Chondrocyte (in vitro differentiated cells): ENCODE measurements at regions not wholly inside any gene's neighbourhood (a gene's known extent, or its start where the extent isn't known, plus 50 kb on each side); places are given as distances from the start of the nearest gene placed in this dataset.

Source experiments
- DNase-seq: peaks from one replicate; pipeline ENCODE4 v3.0.0; 2021; ENCODE audit warnings: mixed read lengths, low spot score
- H3K27ac Mint-ChIP-seq: one replicate; pipeline ENCODE4 v1.8.0; 2021; ENCODE audit warnings: mild to moderate bottlenecking, moderate library complexity, mixed read lengths; ENCODE audit not compliant: unreplicated experiment
- H3K27me3 Mint-ChIP-seq: 2 replicates; pipeline ENCODE4 v1.8.0; 2021; ENCODE audit warnings: low read depth, mixed read lengths
- H3K36me3 Mint-ChIP-seq: 2 replicates; pipeline ENCODE4 v1.8.0; 2021; ENCODE audit warnings: low read depth, mixed read lengths
- H3K4me1 Mint-ChIP-seq: 2 replicates; pipeline ENCODE4 v1.8.0; 2021; ENCODE audit warnings: low read depth, mild to moderate bottlenecking, mixed read lengths
- H3K4me3 Mint-ChIP-seq: one replicate; pipeline ENCODE4 v1.8.0; 2021; ENCODE audit warnings: mild to moderate bottlenecking, moderate library complexity, mixed read lengths; ENCODE audit not compliant: unreplicated experiment
- H3K9me3 Mint-ChIP-seq: 2 replicates; pipeline ENCODE4 v1.8.0; 2021; ENCODE audit warnings: low read depth, mixed read lengths
- TF ChIP-seq, protein P1 (sequence below): fragments of 200-600 bp; sonication (generic); IDR thresholded peaks from 2 replicates; pipeline ENCODE4 v1.5.0; 2021; ENCODE audit warnings: antibody characterized with exemption, mild to moderate bottlenecking, moderate library complexity

DNA sequence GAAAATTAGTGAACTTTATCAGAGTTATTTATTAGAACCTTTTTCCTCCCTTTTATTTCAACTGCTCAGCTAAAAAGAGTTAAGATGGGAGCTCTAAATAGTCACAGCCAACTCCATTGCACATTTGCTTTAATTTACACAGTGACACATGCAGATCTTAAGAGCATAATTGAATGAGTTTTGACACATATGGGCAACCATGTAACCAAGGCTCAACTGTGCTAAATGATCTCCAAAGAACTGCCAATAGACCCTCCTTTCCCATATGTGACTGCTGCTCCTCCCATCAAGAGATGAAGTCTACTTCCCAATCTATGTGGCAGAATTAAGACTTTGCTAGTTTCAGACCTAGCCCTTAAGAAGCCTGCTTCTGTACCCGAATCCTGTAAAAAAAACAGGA is 960.0 kb downstream of the BCL11B start:
- Mint-ChIP-seq H3K27ac (no peak overlapping the region), H3K9me3 (peaks cover 9% of the 10 kb centered on the region), H3K4me1 (no peaks in the 10 kb centered on the region), H3K4me3 (no peak overlapping the region), H3K27me3 (no peaks in the 10 kb centered on the region), H3K36me3 (no peaks in the 10 kb centered on the region)
- TF ChIP-seq, protein P1, sequence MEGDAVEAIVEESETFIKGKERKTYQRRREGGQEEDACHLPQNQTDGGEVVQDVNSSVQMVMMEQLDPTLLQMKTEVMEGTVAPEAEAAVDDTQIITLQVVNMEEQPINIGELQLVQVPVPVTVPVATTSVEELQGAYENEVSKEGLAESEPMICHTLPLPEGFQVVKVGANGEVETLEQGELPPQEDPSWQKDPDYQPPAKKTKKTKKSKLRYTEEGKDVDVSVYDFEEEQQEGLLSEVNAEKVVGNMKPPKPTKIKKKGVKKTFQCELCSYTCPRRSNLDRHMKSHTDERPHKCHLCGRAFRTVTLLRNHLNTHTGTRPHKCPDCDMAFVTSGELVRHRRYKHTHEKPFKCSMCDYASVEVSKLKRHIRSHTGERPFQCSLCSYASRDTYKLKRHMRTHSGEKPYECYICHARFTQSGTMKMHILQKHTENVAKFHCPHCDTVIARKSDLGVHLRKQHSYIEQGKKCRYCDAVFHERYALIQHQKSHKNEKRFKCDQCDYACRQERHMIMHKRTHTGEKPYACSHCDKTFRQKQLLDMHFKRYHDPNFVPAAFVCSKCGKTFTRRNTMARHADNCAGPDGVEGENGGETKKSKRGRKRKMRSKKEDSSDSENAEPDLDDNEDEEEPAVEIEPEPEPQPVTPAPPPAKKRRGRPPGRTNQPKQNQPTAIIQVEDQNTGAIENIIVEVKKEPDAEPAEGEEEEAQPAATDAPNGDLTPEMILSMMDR, result no peak
- DNase-seq, result no peak

DNA sequence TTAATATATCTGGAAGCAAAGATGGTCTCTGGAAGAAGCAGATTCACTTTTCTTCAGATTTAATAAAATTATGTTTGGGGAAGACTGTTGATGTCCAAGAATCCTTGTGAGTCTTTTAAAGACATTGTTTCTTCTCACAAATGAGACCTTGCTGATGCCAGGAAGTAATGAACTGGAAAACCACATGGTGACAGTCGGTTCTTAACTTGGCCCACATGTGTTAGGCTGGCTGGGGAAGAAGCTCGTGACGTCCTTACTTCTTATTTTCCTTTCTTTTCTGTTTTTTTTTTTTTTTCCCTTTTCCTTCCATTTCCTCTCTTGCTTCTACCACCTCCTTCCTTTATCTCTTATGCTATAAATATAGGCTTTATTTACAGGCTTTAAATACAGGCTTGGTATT is 950.2 kb downstream of the BCL11B start:
- no peaks in the 10 kb centered on the region for H3K36me3 Mint-ChIP-seq
- H3K27ac Mint-ChIP-seq, result no peak overlapping the region
- no peaks in the 10 kb centered on the region for H3K27me3 Mint-ChIP-seq
- TF ChIP-seq, protein P1, result no peak
- no peaks in the 10 kb centered on the region for H3K4me1 Mint-ChIP-seq
- peaks cover 25% of the 10 kb centered on the region for H3K9me3 Mint-ChIP-seq
- no peak for DNase-seq
- H3K4me3 Mint-ChIP-seq, result no peak overlapping the region

DNA sequence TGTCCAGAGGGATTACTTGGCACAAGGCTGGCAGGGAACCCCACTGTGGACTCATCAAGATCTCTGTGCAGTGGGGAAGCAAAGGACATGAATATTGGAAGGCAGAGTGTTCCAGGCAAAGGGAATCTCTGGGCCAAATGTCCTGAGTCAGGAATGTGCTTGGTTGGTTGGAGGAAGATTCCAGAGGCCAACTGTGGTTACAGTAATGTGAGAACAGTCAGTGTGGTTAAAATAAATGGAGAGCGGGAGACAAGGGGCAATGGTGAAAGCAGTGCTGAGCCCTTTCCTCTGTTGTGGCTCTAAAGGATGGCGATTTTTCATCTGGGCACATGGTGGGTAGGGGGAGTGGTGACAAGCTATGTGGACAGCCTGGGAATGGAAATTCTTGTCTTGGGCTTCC is 948.2 kb downstream of the BCL11B start:
- TF ChIP-seq, protein P1, result no peak
- H3K27ac Mint-ChIP-seq, result no peak overlapping the region

DNA sequence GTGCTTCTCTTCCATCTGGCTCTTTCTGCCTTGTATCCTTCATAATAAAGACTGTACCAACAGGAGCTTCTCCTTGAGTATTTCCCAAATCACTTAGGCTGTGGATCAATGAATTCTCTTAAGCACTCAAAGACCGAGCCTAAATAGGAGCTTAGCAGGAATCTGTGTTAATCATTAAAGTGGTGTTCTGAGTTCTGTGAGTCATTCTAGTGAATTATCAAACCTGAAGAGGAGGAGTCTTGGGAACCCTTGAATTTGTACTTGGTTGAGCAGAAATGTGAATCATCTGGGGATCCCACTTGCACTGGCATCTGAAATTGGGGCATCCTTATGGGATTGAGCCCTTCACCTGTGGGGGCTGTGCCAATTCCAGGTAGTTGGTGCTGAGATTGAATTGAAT is 946.2 kb downstream of the BCL11B start:
- H3K4me3 Mint-ChIP-seq, result no peak overlapping the region
- no peaks in the 10 kb centered on the region for H3K4me1 Mint-ChIP-seq
- TF ChIP-seq, protein P1, result no peak
- DNase-seq, result no peak
- no peaks in the 10 kb centered on the region for H3K27me3 Mint-ChIP-seq
- H3K27ac Mint-ChIP-seq, result no peak overlapping the region
- peaks cover 20% of the 10 kb centered on the region for H3K9me3 Mint-ChIP-seq
- no peaks in the 10 kb centered on the region for H3K36me3 Mint-ChIP-seq

More for the DNA sequence above, 948.2 kb downstream of the BCL11B start:
- DNase-seq, result no peak
- no peaks in the 10 kb centered on the region for H3K36me3 Mint-ChIP-seq
- no peak overlapping the region for H3K4me3 Mint-ChIP-seq
- no peaks in the 10 kb centered on the region for H3K27me3 Mint-ChIP-seq
- H3K9me3 Mint-ChIP-seq, result peaks cover 23% of the 10 kb centered on the region
- no peaks in the 10 kb centered on the region for H3K4me1 Mint-ChIP-seq

DNA sequence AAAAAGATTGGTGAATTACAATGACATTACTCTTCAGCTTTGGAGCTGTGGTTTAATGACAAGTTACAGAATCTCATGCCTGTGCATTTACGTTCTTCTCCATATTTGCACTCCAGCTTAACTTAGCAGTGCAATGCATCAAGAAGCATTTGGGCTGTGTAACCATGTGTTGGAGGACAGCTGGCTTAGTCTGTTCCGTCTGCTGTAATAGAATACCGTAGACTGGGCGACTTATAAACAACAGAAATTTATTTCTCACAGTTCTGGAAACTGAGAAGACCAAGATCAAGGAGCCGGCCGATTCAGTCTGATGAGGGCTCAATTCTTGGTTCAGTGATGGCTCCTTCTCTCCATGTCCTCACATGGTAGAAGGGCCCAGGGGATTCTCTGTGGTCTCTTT is 943.5 kb downstream of the BCL11B start:
- Mint-ChIP-seq H3K27me3 (no peaks in the 10 kb centered on the region), H3K27ac (no peak overlapping the region), H3K9me3 (peaks cover 24% of the 10 kb centered on the region), H3K4me3 (no peak overlapping the region), H3K36me3 (no peaks in the 10 kb centered on the region), H3K4me1 (no peaks in the 10 kb centered on the region)
- no peak for DNase-seq
- TF ChIP-seq, protein P1, result no peak
